ENCODE measurements at regions not wholly inside any gene's neighbourhood (a gene's known extent, or its start where the extent isn't known, plus 50 kb on each side); places are given as distances from the start of the nearest gene placed in this dataset.

DNA sequence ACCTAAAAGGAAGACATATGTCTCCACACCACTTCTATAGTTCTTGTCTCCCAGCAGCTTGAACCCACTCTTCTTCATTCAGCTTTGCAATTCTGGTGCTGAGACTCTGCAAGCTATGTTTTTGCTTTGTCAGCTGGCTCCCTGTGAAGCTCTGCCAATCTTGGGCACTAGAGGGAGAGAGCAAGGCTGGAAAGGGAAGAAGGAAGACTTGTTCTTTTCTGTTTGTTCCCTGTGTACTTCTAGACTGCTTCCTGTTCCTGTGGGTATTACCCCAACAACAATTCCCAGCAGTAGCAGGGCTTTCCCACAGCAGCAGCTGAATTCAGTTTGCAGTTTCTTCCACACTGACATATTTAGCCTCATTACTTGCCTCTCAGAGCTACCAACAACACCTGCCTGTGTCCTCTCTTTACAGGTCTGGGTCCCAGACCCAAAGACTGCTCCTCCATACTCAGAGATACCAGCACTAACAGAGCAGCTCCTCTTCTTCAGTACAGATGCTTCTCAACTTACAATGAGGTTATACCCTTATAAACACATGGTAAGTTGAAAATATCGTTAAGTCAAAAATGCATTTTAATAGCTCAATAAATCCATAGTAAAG, 275.2 kb upstream of the NEGR1 start:
- Histone ChIP-seq H3K4me2 (peak overlapping the region in 2 of 11 experiments; percentile 41; a peak in 4 of 22 replicates), H3K36me3 (no peaks in the 10 kb centered on the region), H3K4me3 (no peak overlapping the region), H3K4me1 (peaks cover 0 to 8% (median 0%) of the 10 kb centered on the region in 10 experiments; a peak in 2 of 20 replicates), H4K20me1 (no peaks in the 10 kb centered on the region), H3K9me3 (replicated peaks in 1 of 11) (no peaks in the 10 kb centered on the region), H3K9ac (no peak overlapping the region), H3K27ac (peak overlapping the region in 1 of 11 experiments; percentile 20; a peak in 1 of 22 replicates), H3K27me3 (no peaks in the 10 kb centered on the region)
- TF ChIP-seq Cebpa-rat (IDR thresholded peaks at IDR 0.05), result no peak

DNA sequence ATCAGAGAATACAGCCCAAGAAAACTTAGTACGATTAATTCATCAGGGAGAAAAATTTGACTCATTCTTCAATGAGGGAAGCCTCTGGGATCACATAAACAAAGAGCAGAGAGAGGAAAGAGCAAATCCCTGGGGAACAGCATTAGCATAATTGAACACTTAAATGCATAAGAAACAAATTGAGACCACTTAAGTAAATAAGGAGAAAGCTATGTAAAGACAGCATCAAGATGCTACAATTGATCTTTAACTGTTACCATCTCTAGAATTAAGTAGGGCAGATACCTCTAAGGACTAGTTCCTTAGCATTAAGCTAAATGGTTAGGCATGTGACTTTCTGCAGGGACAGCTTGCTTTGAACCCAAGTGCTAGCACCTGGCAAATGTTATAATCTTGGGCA, 265.1 kb upstream of the NEGR1 start:
- Histone ChIP-seq H3K4me3 (no peak overlapping the region), H3K4me2 (no peak overlapping the region), H3K4me1 (no peaks in the 10 kb centered on the region), H3K27ac (no peak overlapping the region), H3K36me3 (no peaks in the 10 kb centered on the region), H3K9ac (no peak overlapping the region), H3K9me3 (replicated peaks in 1 of 11) (no peaks in the 10 kb centered on the region), H4K20me1 (no peaks in the 10 kb centered on the region), H3K27me3 (no peaks in the 10 kb centered on the region)
- no peak for TF ChIP-seq Cebpa-rat (IDR thresholded peaks at IDR 0.05)

DNA sequence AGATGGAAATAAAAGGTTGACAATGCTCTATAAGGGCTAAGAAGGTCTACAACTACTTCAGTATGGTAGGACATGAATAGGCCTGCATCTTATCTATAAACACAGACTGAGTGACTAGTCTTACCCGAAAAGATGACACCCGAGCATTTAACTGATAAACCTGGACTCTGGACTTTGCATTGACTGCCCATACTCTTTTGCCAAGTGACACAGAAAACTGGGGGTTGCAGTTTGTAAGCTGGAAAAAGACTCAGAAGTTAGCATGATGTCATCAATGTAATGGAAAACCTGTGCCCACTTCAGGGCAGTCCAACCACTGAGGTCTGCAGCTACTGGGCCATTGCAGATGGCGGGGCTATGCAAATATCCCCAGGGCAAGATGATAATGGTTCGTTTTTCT, 258.3 kb upstream of the NEGR1 start:
- H3K4me1 ChIP-seq, result no peaks in the 10 kb centered on the region

DNA sequence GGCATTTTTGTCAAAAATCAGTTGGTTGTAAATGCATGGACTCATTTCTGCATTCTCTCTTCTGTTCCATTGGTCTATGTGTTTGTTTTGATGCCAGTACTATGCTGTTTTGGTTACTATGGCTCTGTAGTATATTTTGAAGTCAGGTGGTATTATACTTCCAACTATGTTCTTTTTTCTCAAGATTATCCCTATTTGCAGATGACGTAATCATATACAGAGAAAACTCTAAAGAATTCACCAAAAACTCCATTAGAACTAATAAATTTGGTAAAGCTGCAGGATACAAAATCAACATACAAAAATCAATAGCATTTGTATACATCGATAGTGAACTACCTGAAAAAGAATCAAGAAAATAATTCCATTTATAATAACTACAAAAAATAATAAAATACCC, 253.1 kb upstream of the NEGR1 start:
- Histone ChIP-seq H3K9me3 (replicated peaks in 1 of 11) (peaks cover 0 to 14% (median 0%) of the 10 kb centered on the region in 11 experiments; a peak in 4 of 22 replicates), H3K27me3 (no peaks in the 10 kb centered on the region), H3K9ac (no peak overlapping the region), H3K4me1 (no peaks in the 10 kb centered on the region), H3K4me2 (no peak overlapping the region), H4K20me1 (no peaks in the 10 kb centered on the region), H3K36me3 (no peaks in the 10 kb centered on the region), H3K27ac (no peak overlapping the region), H3K4me3 (no peak overlapping the region)
- no peak for TF ChIP-seq Cebpa-rat (IDR thresholded peaks at IDR 0.05)

More for the DNA sequence above, 258.3 kb upstream of the NEGR1 start:
- no peak overlapping the region for H3K4me3 ChIP-seq
- no peaks in the 10 kb centered on the region for H3K36me3 ChIP-seq
- no peaks in the 10 kb centered on the region for H4K20me1 ChIP-seq
- H3K27me3 ChIP-seq, result no peaks in the 10 kb centered on the region
- no peak overlapping the region for H3K4me2 ChIP-seq
- TF ChIP-seq Cebpa-rat (IDR thresholded peaks at IDR 0.05), result no peak
- no peak overlapping the region for H3K9ac ChIP-seq
- no peak overlapping the region for H3K27ac ChIP-seq
- H3K9me3 ChIP-seq (replicated peaks in 1 of 11), result no peaks in the 10 kb centered on the region

DNA sequence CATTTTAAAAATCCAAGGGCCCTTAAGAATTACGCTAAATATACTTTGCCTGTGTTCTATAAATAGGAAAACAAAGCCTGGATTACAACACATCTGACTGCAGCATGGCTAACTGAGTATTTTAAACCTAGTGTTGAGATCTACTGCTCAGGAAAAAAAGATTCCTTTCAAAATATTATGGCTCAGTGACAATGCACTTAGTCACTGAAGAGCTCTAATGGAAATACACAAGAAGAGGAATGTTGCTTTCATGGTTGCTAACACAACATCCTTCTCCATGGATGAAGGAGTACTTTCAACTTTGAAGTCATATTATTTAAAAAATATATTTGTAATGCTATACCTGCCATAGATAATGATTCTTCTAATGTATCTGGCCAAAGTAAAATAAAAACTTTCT, 248.3 kb upstream of the NEGR1 start:
- no peaks in the 10 kb centered on the region for H3K27me3 ChIP-seq
- no peaks in the 10 kb centered on the region for H3K36me3 ChIP-seq
- H3K9me3 ChIP-seq (replicated peaks in 1 of 11), result peaks cover 0 to 14% (median 0%) of the 10 kb centered on the region in 11 experiments; a peak in 4 of 22 replicates
- no peaks in the 10 kb centered on the region for H4K20me1 ChIP-seq
- H3K4me1 ChIP-seq, result no peaks in the 10 kb centered on the region
- no peak overlapping the region for H3K4me2 ChIP-seq
- H3K9ac ChIP-seq, result no peak overlapping the region
- no peak for TF ChIP-seq Cebpa-rat (IDR thresholded peaks at IDR 0.05)
- H3K4me3 ChIP-seq, result no peak overlapping the region
- H3K27ac ChIP-seq, result no peak overlapping the region

DNA sequence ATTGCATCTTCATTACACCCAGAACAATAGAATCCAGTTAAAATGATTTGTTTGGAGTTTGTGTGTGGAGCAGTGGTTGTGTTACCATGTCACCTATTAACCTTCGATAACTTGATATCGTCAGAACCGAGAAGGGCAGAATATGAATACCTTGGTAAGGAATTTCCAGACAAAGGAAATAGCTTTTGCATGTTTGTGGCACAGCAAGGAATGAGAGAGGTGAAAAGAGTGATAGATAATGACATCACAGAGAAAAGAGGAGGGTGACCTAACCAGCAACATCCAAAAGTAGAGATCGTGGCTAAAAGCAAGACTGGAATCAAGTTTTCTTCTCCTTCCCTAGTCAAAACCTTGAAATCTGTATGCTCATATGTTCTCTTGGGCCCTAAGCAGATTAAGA, 244.6 kb upstream of the NEGR1 start:
- H3K9ac ChIP-seq, result no peak overlapping the region
- TF ChIP-seq Cebpa-rat (IDR thresholded peaks at IDR 0.05), result no peak
- no peak overlapping the region for H3K4me2 ChIP-seq
- H3K4me1 ChIP-seq, result no peaks in the 10 kb centered on the region
- H3K27me3 ChIP-seq, result no peaks in the 10 kb centered on the region
- no peak overlapping the region for H3K27ac ChIP-seq
- H3K36me3 ChIP-seq, result no peaks in the 10 kb centered on the region
- H4K20me1 ChIP-seq, result no peaks in the 10 kb centered on the region
- peaks cover 0 to 8% (median 0%) of the 10 kb centered on the region in 11 experiments; a peak in 4 of 22 replicates for H3K9me3 ChIP-seq (replicated peaks in 1 of 11)
- H3K4me3 ChIP-seq, result no peak overlapping the region

DNA sequence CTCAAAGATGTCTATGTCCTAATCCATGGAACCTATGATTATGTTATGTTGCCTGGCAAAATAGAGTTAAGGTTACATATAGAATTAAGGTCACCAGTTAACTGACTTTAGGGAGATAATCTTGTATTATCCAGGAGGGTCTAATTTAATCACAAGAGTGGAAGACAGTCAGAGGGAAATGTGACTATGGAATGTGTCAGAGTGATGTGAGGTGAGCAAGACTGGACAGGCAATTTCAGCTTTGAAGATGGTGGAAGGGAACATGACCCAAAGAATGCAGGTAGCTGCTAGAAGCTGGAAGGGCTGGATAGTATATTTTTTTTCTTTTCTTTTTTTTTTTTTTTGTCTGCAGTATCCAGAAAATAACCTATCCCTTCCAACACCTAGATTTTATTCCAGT, 241.7 kb upstream of the NEGR1 start:
- Histone ChIP-seq H3K36me3 (no peaks in the 10 kb centered on the region), H4K20me1 (no peaks in the 10 kb centered on the region), H3K9ac (no peak overlapping the region), H3K9me3 (replicated peaks in 1 of 11) (no peaks in the 10 kb centered on the region), H3K4me3 (no peak overlapping the region), H3K4me1 (no peaks in the 10 kb centered on the region), H3K27me3 (no peaks in the 10 kb centered on the region), H3K27ac (no peak overlapping the region), H3K4me2 (no peak overlapping the region)
- TF ChIP-seq Cebpa-rat (IDR thresholded peaks at IDR 0.05), result no peak

DNA sequence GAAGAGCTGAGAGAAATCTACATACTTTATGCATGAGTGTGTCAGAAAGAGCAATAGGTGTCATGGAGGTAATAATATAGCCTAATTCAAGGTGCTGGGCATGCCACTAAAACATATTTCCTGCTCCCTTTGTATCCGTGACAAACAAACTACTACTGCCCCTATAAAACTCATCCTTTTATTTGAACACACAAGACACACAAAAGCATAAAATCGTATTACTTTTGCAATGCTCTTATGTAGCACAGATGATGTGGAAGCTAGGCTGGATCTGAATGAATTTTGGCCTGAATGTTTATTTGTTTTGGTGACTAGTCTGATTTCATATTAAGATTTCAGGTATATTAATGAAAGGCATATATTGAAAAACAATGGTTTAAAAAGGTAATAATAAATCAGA, 239.3 kb upstream of the NEGR1 start:
- TF ChIP-seq Cebpa-rat (IDR thresholded peaks at IDR 0.05), result no peak

DNA sequence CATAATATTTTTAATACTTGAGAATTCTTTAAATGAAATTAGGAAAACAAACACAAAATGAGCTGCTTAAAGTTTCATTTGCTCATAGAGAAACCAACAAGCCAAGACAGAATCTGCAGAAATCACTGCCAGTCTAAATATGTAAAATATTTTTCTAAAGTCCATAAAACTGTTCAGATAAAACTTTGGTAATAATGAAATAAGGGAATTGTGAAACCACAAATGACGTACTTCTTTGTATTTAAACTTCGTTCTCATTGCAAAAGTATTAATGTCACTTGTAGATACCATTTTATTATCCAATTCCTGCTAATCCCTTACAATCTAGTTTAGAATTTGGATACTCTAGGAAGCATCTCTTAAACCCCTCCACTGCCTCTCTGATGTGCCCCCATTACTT, 234.5 kb upstream of the NEGR1 start:
- no peaks in the 10 kb centered on the region for H3K4me1 ChIP-seq
- H3K4me2 ChIP-seq, result no peak overlapping the region
- H3K36me3 ChIP-seq, result no peaks in the 10 kb centered on the region
- H3K27me3 ChIP-seq, result no peaks in the 10 kb centered on the region
- H3K9me3 ChIP-seq (replicated peaks in 1 of 11), result no peaks in the 10 kb centered on the region
- no peak overlapping the region for H3K9ac ChIP-seq
- no peaks in the 10 kb centered on the region for H4K20me1 ChIP-seq
- TF ChIP-seq Cebpa-rat (IDR thresholded peaks at IDR 0.05), result no peak
- no peak overlapping the region for H3K4me3 ChIP-seq
- H3K27ac ChIP-seq, result no peak overlapping the region

More for the DNA sequence above, 239.3 kb upstream of the NEGR1 start:
- Histone ChIP-seq H3K27ac (no peak overlapping the region), H3K27me3 (no peaks in the 10 kb centered on the region), H3K9ac (no peak overlapping the region), H4K20me1 (no peaks in the 10 kb centered on the region), H3K4me3 (no peak overlapping the region), H3K36me3 (no peaks in the 10 kb centered on the region), H3K4me2 (no peak overlapping the region), H3K9me3 (replicated peaks in 1 of 11) (no peaks in the 10 kb centered on the region), H3K4me1 (no peaks in the 10 kb centered on the region)

DNA sequence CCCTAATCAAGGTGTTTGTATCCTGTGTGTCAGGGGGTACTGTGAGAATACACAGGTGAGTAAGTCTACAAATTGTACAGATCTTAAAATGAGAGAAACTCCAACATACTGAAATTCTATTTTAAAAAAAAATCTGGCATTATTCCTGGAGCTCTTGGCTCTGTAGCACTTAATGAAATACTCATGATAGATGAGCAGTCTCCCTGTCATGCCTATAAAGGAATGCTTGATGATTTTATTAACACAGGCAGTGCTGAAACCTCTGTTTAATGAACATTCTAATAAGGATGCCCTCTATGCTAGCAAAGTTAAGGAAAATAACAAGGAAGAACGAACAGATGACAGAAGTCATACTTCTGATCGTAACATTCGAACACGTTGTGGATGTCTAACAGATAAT, 233.9 kb upstream of the NEGR1 start:
- Histone ChIP-seq H3K4me1 (no peaks in the 10 kb centered on the region), H3K27ac (no peak overlapping the region), H3K4me2 (no peak overlapping the region), H3K27me3 (no peaks in the 10 kb centered on the region), H4K20me1 (no peaks in the 10 kb centered on the region), H3K9me3 (replicated peaks in 1 of 11) (no peaks in the 10 kb centered on the region), H3K4me3 (no peak overlapping the region), H3K36me3 (no peaks in the 10 kb centered on the region), H3K9ac (no peak overlapping the region)
- no peak for TF ChIP-seq Cebpa-rat (IDR thresholded peaks at IDR 0.05)
